ENCODE measurements at regions not wholly inside any gene's neighbourhood (a gene's known extent, or its start where the extent isn't known, plus 50 kb on each side); places are given as distances from the start of the nearest gene placed in this dataset.

GRCh38 chr15:78691167-78691850 is 50.3 kb upstream of the CHRNB4 start:
- Histone ChIP-seq H3K4me2 (ENCODE audit: low read length) (no peak overlapping the region), H3K27ac (ENCODE audit: low read depth, low read length) (no peak overlapping the region), H3K79me2 (ENCODE audit: insufficient read depth, low read length) (no peaks in the 10 kb centered on the region), H3K9ac (ENCODE audit: low read length) (no peak overlapping the region), H3K4me3 (ENCODE audit: insufficient read depth, low read depth, low read length) (no peak overlapping the region), H2AFZ (ENCODE audit: low read depth, low read length) (no peak overlapping the region), H3K36me3 (ENCODE audit: insufficient read depth, low read length) (no peaks in the 10 kb centered on the region), H4K20me1 (ENCODE audit: insufficient read depth, low read length) (no peaks in the 10 kb centered on the region), H3K9me3 (ENCODE audit: insufficient read depth, low read depth, low read length) (no peaks in the 10 kb centered on the region), H3K4me1 (ENCODE audit: insufficient read depth, low read length) (no peaks in the 10 kb centered on the region), H3K27me3 (ENCODE audit: insufficient read depth, low read length) (no peaks in the 10 kb centered on the region)
- Mint-ChIP-seq H3K36me3 (ENCODE audit: low read depth, unreplicated experiment) (no peaks in the 10 kb centered on the region), H3K9me3 (ENCODE audit: unreplicated experiment) (peaks cover 2% of the 10 kb centered on the region), H3K27ac (ENCODE audit: unreplicated experiment) (no peak overlapping the region), H3K4me3 (ENCODE audit: unreplicated experiment) (no peak overlapping the region), H3K4me1 (ENCODE audit: low read depth, unreplicated experiment) (no peaks in the 10 kb centered on the region), H3K27me3 (ENCODE audit: low read depth, unreplicated experiment) (peaks cover 22% of the 10 kb centered on the region)
- FAIRE-seq (no peak), DNase-seq (ENCODE audit: low read depth) (no peak)
- TF ChIP-seq EZH2 (IDR thresholded peaks at IDR 0.05; ENCODE audit: insufficient read depth, low read length) = no peak
- no peak for TF ChIP-seq CTCF (IDR thresholded peaks at IDR 0.05; ENCODE audit: insufficient read depth, low read depth, low read length)
